HepG2 (cell line): ENCODE measurements at regions not wholly inside any gene's neighbourhood (a gene's known extent, or its start where the extent isn't known, plus 50 kb on each side); places are given as distances from the start of the nearest gene placed in this dataset.
A peak's percentile ranks its signal among the peaks of the same experiment; 100 is the strongest.

ENCODE experiments used
- ATAC-seq: fragments of 200-7000 bp; cut with Tn5 transposase; 3 replicates; pipeline ENCODE4 v1.9.1; 2020; ENCODE audit warnings: mild to moderate bottlenecking, moderate library complexity
- BruUV-seq: library from RNA; stranded (reverse); fragments of 400-500 nt; replicated peaks from 2 replicates; lab custom pipeline; 2021; lab: Mats Ljungman, UMichigan
- CTCF ChIA-PET: fragments of 300-600 bp; formaldehyde crosslinking; extraction: SDS; loops from one replicate; lab custom pipeline; 2021; ENCODE audit warnings: low total read pairs, inconsistent platforms, low intra/inter-chr PET ratio; lab: Yijun Ruan, JAX
- POLR2A ChIA-PET: fragments of 350-600 bp; sonication (Branson Sonifier 250); formaldehyde crosslinking; loops from one replicate; lab custom pipeline; 2020; ENCODE audit warnings: antibody characterized with exemption, inconsistent platforms; lab: Yijun Ruan, JAX
- DNase-seq: peaks from one replicate; pipeline ENCODE4 v3.0.0-alpha.2; 2015; ENCODE audit warnings: low spot score
- FAIRE-seq: peaks from 3 replicates; lab custom pipeline; 2011; peaks lifted over from hg19 to GRCh38; lab: Jason Lieb, UNC
- H2AFZ ChIP-seq: one replicate; pipeline ENCODE4 v1.6.1; 2011; ENCODE audit warnings: low read length, inconsistent platforms
- H3K27ac ChIP-seq: fragments of 300-600 bp; 3 replicates; pipeline ENCODE4 v1.8.0; 2011; ENCODE audit warnings: mixed run types, mild to moderate bottlenecking, mixed read lengths, low read length, inconsistent platforms; ENCODE audit not compliant: insufficient read depth; ENCODE audit errors: extremely low read length
- H3K27me3 ChIP-seq, 2 experiments: fragments of 200-600 bp in 1 of 2; 2 replicates in 1 of 2; 3 replicates in 1 of 2; pipeline versions ENCODE4 v1.6.0 to v1.8.0; 2011; ENCODE audit warnings: low read length in 2 of 2, mild to moderate bottlenecking in 2 of 2, moderate library complexity in 2 of 2, inconsistent platforms in 1 of 2; ENCODE audit not compliant: insufficient read depth in 2 of 2, control insufficient read depth in 1 of 2
- H3K36me3 ChIP-seq, 2 experiments: fragments of 200-600 bp in 1 of 2; replicated peaks in 1 of 2; 2 replicates in 1 of 2; 3 replicates in 1 of 2; pipeline versions ENCODE4 v1.5.1 to v1.8.0; 2011; ENCODE audit warnings: low read length in 2 of 2, inconsistent platforms in 1 of 2; ENCODE audit not compliant: insufficient read depth in 2 of 2, control insufficient read depth in 1 of 2
- H3K4me1 ChIP-seq: 2 replicates; pipeline ENCODE4 v1.5.1; 2012; ENCODE audit warnings: low read length, inconsistent platforms; ENCODE audit not compliant: insufficient read depth
- H3K4me2 ChIP-seq: 2 replicates; pipeline ENCODE4 v1.6.0; 2011; ENCODE audit warnings: low read depth, low read length, inconsistent platforms
- H3K4me3 ChIP-seq, 3 experiments: fragments of 200-600 bp in 1 of 3; sonication (generic), shearing (Covaris generic) in 1 of 3; replicated peaks in 1 of 3; 2 replicates each; pipeline ENCODE4 v1.5.1; 2011 to 2016; ENCODE audit warnings: low read length in 3 of 3, inconsistent platforms in 2 of 3, low read depth in 2 of 3, mild to moderate bottlenecking in 2 of 3, control low read depth in 1 of 3, mixed read lengths in 1 of 3; ENCODE audit not compliant: insufficient read depth in 1 of 3
- H3K79me2 ChIP-seq: one replicate; pipeline ENCODE4 v1.6.1; 2011; ENCODE audit warnings: low read length, inconsistent platforms; ENCODE audit not compliant: insufficient read depth
- H3K9ac ChIP-seq: 2 replicates; pipeline ENCODE4 v1.6.0; 2011; ENCODE audit warnings: mild to moderate bottlenecking, low read depth, low read length, inconsistent platforms; ENCODE audit not compliant: insufficient read depth
- H3K9me3 ChIP-seq: 2 replicates; pipeline ENCODE4 v1.5.1; 2012; ENCODE audit warnings: mild to moderate bottlenecking, low read length
- H4K20me1 ChIP-seq: 2 replicates; pipeline ENCODE4 v1.6.0; 2011; ENCODE audit warnings: inconsistent platforms, mild to moderate bottlenecking, low read length, moderate library complexity; ENCODE audit not compliant: insufficient read depth
- EED ChIP-seq: sonication (generic); formaldehyde crosslinking; IDR thresholded peaks from 2 replicates; pipeline ENCODE4 v1.5.0; 2020; ENCODE audit warnings: mild to moderate bottlenecking, missing genetic modification reagents
- HNF1B ChIP-seq: sonication (generic); formaldehyde crosslinking; IDR thresholded peaks from 2 replicates; pipeline ENCODE4 v1.5.1; 2020; ENCODE audit warnings: mild to moderate bottlenecking, moderate library complexity, missing genetic modification reagents
- KLF13 ChIP-seq: sonication (generic); formaldehyde crosslinking; IDR thresholded peaks from 2 replicates; pipeline ENCODE4 v1.4.0; 2020; ENCODE audit warnings: mild to moderate bottlenecking, missing genetic modification reagents
- MNT ChIP-seq: fragments of 450-650 bp; IDR thresholded peaks from 2 replicates; pipeline ENCODE4 v1.6.1; 2016
- NFATC3 ChIP-seq: sonication (generic); formaldehyde crosslinking; IDR thresholded peaks from 2 replicates; pipeline ENCODE4 v1.5.1; 2020; ENCODE audit warnings: mild to moderate bottlenecking, missing genetic modification reagents
- RCOR2 ChIP-seq: IDR thresholded peaks from 2 replicates; pipeline ENCODE4 v1.6.1; 2016; ENCODE audit warnings: missing biosample characterization, missing genetic modification reagents
- SCMH1 ChIP-seq: sonication (generic); formaldehyde crosslinking; IDR thresholded peaks from 2 replicates; pipeline ENCODE4 v1.9.0; 2021; ENCODE audit warnings: missing genetic modification reagents, mild to moderate bottlenecking, borderline replicate concordance
- ZKSCAN1 ChIP-seq: fragments of 150-350 bp; IDR thresholded peaks from 2 replicates; pipeline ENCODE4 v1.6.1; 2014; ENCODE audit warnings: low read length
- ZNF17 ChIP-seq: sonication (generic); formaldehyde crosslinking; IDR thresholded peaks from 2 replicates; pipeline ENCODE4 v1.5.0; 2020; ENCODE audit warnings: mild to moderate bottlenecking, missing genetic modification reagents
- ZNF598 ChIP-seq: sonication (generic); formaldehyde crosslinking; IDR thresholded peaks from 2 replicates; pipeline ENCODE4 v1.5.1; 2020; ENCODE audit warnings: mild to moderate bottlenecking, missing genetic modification reagents, borderline replicate concordance
- ZNF605 ChIP-seq: sonication (generic); formaldehyde crosslinking; IDR thresholded peaks from 2 replicates; pipeline ENCODE4 v1.8.0; 2022; ENCODE audit warnings: mild to moderate bottlenecking, missing genetic modification reagents
- ZNF607 ChIP-seq: sonication (generic); formaldehyde crosslinking; IDR thresholded peaks from 2 replicates; pipeline ENCODE4 v1.5.1; 2020; ENCODE audit warnings: missing genetic modification reagents, mild to moderate bottlenecking, borderline replicate concordance
- WGBS: methylation state at CpG from one replicate; pipeline ENCODE4 v1.1.6; 2017; ENCODE audit warnings: low lambda C conversion rate; 5-methylcytosine and 5-hydroxymethylcytosine counted together
- in situ Hi-C: cut with HindIII; loops from 2 replicates; pipeline ENCODE4 v1.10.0; 2017; ENCODE audit warnings: low pct_unique_long_range_greater_than_20kb; ENCODE audit not compliant: extremely low pct_ligation_motif_present
- intact Hi-C: fragments of 100-400 bp; cut with micrococcal nuclease; formaldehyde crosslinking; loops from one replicate; pipeline ENCODE4 v1.10.0; 2022; ENCODE audit not compliant: unreplicated experiment

GRCh38 chr1:3954170-3955169, 54.4 kb upstream of the C1orf174 start:
- Histone ChIP-seq H3K79me2 (no peaks in the 10 kb centered on the region), H4K20me1 (no peaks in the 10 kb centered on the region), H3K9me3 (no peaks in the 10 kb centered on the region), H2AFZ (no peak overlapping the region), H3K27ac (no peak overlapping the region), H3K9ac (no peak overlapping the region), H3K4me3 (no peak overlapping the region), H3K4me2 (no peak overlapping the region)
- POLR2A ChIA-PET: no interaction called here
- no TSS peak for BruUV-seq
- CTCF ChIA-PET: no interaction called here
- FAIRE-seq: no peak
- TF ChIP-seq NFATC3 (CRISPR knock-in tag) (no peak), RCOR2 (CRISPR knock-in tag) (no peak), MNT (peak; percentile 25; the same call in 1 of the 2 replicates)
- TF ChIP-seq, all 625 proteins: peak for 1
- WGBS: 39% methylated on average over 29 of the region's 29 CpGs
- intact Hi-C loops: no loop called here
- H3K36me3 ChIP-seq: no peaks in the 10 kb centered on the region
- DNase-seq (no peak), ATAC-seq (no peak)
- peaks cover 3 to 58% of the 10 kb centered on the region in 2 experiments; a peak in 4 of 5 replicates for H3K27me3 ChIP-seq
- H3K4me1 ChIP-seq: 0 out of 2 replicates have a peak, but pooled peaks cover 12% of the 10 kb centered on the region
- in situ Hi-C loops: no loop called here

DNA sequence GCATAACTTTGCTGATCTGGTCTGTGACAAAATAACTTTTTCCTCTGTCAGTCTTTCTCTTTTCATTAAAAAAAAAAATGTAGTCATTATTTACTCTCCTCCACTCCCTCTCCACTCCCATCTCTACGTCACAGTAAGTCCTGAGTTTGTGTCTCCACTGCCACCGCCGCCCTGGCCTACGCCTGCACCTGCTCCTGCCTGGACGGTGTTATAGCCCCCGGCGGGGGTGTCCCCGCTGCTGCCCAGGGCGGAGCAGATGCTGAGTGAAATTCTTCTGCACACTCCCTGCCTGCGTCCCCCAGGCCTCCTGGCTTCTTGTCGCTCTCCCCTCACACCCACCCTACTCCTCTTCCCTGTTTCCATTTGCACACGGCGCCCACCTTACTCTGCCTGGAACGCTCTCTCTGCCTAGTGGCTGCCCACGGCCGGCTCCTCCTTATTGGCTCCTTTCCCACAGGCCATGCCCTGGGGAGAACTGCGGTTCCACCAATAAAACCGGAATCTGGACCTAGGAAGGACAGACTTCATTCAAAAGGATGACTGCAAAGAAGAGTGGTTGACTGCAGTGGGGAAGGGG, 55.2 kb upstream of the C1orf174 start:
- Histone ChIP-seq H3K9me3 (no peaks in the 10 kb centered on the region), H3K79me2 (no peaks in the 10 kb centered on the region), H2AFZ (no peak overlapping the region), H3K27me3 (peaks cover 3 to 60% of the 10 kb centered on the region in 2 experiments; a peak in 4 of 5 replicates), H3K4me1 (0 out of 2 replicates have a peak, but pooled peaks cover 12% of the 10 kb centered on the region), H3K4me3 (no peak overlapping the region), H3K4me2 (no peak overlapping the region), H3K9ac (no peak overlapping the region), H4K20me1 (no peaks in the 10 kb centered on the region), H3K36me3 (no peaks in the 10 kb centered on the region), H3K27ac (no peak overlapping the region)
- intact Hi-C loops (no loop called here), in situ Hi-C loops (no loop called here)
- WGBS: 36% methylated on average over 18 of the region's 18 CpGs
- ATAC-seq (no peak), FAIRE-seq (no peak), DNase-seq (no peak)
- POLR2A ChIA-PET: no interaction called here
- no TSS peak for BruUV-seq
- TF ChIP-seq ZNF607 (CRISPR knock-in tag): no peak
- TF ChIP-seq ZNF605 (CRISPR knock-in tag): no peak
- no peak for TF ChIP-seq ZKSCAN1
- TF ChIP-seq ZNF17: no peak
- no peak for TF ChIP-seq HNF1B (CRISPR knock-in tag)
- no peak for TF ChIP-seq KLF13 (CRISPR knock-in tag)
- TF ChIP-seq ZNF598 (CRISPR knock-in tag): no peak
- TF ChIP-seq SCMH1 (CRISPR knock-in tag): no peak
- no peak for TF ChIP-seq EED
- CTCF ChIA-PET: no interaction called here
